Kidney (tissue), 13 donors: ENCODE measurements at regions not wholly inside any gene's neighbourhood (a gene's known extent, or its start where the extent isn't known, plus 50 kb on each side); places are given as distances from the start of the nearest gene placed in this dataset.

Source experiments
- DNase-seq, 5 donors: peaks; one replicate each; pipeline ENCODE4 v3.0.0-alpha.2; 2013 to 2020
- FAIRE-seq: peaks from 2 replicates; lab custom pipeline; 2012; peaks lifted over from hg19 to GRCh38; lab: Jason Lieb, UNC
- H3K27ac ChIP-seq, 2 donors: one replicate each; pipeline ENCODE4 v1.7.0; 2013; ENCODE audit warnings: low read depth in 2 of 2, low read length in 2 of 2, inconsistent platforms in 1 of 2
- H3K27me3 ChIP-seq: one replicate; pipeline ENCODE4 v1.7.1; 2013; ENCODE audit warnings: low read length, inconsistent platforms; ENCODE audit not compliant: control insufficient read depth, insufficient read depth
- H3K36me3 ChIP-seq, 3 donors: one replicate each; pipeline versions ENCODE4 v1.7.0 to v1.7.1; 2013; ENCODE audit warnings: low read length in 3 of 3, control low read depth in 1 of 3, inconsistent platforms in 1 of 3; ENCODE audit not compliant: insufficient read depth in 3 of 3, control insufficient read depth in 2 of 3
- H3K4me1 ChIP-seq, 3 donors: one replicate each; pipeline versions ENCODE4 v1.7.0 to v1.7.1; 2013; ENCODE audit warnings: low read length in 3 of 3, inconsistent platforms in 1 of 3, low read depth in 1 of 3; ENCODE audit not compliant: control insufficient read depth in 2 of 3, insufficient read depth in 2 of 3
- H3K4me3 ChIP-seq, 3 donors: one replicate each; pipeline versions ENCODE4 v1.7.0 to v1.8.1; 2013; ENCODE audit warnings: low read length in 3 of 3, control low read depth in 1 of 3, inconsistent platforms in 1 of 3
- H3K9ac ChIP-seq, 3 donors: one replicate each; pipeline versions ENCODE4 v1.7.0 to v1.7.1; 2013; ENCODE audit warnings: low read length in 3 of 3, control low read depth in 1 of 3, inconsistent platforms in 1 of 3
- H3K9me3 ChIP-seq, 3 donors: one replicate each; pipeline versions ENCODE4 v1.7.0 to v1.7.1; 2013; ENCODE audit warnings: low read length in 3 of 3, control low read depth in 1 of 3, inconsistent platforms in 1 of 3; ENCODE audit not compliant: control insufficient read depth in 2 of 3, insufficient read depth in 1 of 3
- CTCF ChIP-seq: IDR thresholded peaks from 3 replicates; pipeline ENCODE4 v1.5.1; 2012; ENCODE audit warnings: mild to moderate bottlenecking, moderate library complexity, borderline replicate concordance; ENCODE audit not compliant: insufficient read depth; ENCODE audit errors: extremely low read depth
- intact Hi-C: fragments of 100-400 bp; cut with DNase I; formaldehyde crosslinking; loops from one replicate; pipeline ENCODE4 v1.11.1; 2022
- donor health status: control.
- donor health status: control.
- donor health status: control.
- donor health status: control.
- donor health status: control.
- donor health status: DM: yes; HTN: yes; CAD: no.
- donor health status: Normal renal cell carcinoma (clear cell type).

DNA sequence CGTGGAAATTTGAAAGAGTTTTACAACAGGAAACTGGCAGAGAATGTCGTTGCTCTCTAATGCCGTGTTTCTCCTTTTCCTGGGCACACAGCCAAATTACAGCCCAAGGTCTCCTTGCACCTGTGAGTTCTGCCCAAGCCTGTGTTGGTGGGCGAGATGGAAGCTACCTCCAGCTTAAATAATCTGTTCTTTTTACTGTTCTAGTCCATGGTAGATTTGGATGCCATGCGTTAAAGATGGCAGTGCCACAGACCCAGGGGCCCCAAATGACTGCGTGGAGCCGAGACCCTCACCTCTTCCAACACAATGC, 92.6 kb upstream of the IRX4 start:
- FAIRE-seq = no peak
- intact Hi-C loops = no loop called here
- Histone ChIP-seq H3K27ac (no peak overlapping the region), H3K36me3 (no peaks in the 10 kb centered on the region), H3K4me3 (no peak overlapping the region), H3K9me3 (no peaks in the 10 kb centered on the region), H3K27me3 (no peaks in the 10 kb centered on the region), H3K9ac (no peak overlapping the region), H3K4me1 (no peaks in the 10 kb centered on the region)
- peak in 1 of 5 donors; percentile 3 for DNase-seq
- no peak for TF ChIP-seq CTCF

DNA sequence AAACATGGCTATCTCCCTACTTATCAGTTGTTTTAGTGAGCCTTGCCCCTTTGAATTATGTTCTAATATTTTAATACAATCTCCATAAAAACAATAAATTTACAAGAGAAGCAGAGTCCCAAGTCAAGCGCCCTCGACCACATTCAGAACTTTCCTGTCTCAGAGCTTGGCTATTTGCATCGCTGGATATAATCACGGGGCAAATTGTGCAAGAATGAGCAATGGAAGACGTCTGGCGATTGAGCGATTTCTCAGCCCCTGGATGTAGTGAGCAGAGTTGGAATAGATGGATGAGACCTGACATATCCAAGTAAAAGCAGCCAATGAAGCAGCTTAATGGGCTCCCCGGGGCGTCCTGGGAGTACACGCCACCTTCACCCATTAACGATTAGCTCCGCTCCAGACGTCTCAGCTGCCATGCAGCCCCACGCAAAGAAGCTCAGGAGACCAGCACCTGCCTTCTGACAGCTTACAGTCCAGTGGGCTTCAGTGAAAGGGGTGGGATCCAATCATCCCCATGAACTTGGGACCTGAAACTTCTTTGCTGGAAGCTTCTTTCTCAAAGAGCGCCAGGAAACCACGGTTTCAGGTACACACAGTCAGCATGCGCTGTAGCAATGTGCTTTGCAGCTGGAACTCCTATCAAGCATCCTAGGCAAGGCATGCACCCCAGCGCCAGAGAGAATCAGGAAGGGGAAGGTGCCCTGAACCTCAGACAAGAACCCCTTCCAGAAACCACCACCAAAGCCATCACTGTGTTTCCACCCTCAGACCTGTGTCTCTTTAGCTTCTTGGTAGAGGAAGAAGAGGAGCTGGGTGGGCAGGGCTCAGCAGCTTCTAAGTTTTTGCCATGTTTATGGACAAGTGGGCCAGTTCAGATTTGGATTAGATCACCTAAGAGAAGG, 92.0 kb upstream of the IRX4 start:
- Histone ChIP-seq H3K9ac (no peak overlapping the region), H3K36me3 (no peaks in the 10 kb centered on the region), H3K4me1 (no peaks in the 10 kb centered on the region), H3K27ac (no peak overlapping the region), H3K27me3 (no peaks in the 10 kb centered on the region), H3K9me3 (no peaks in the 10 kb centered on the region), H3K4me3 (no peak overlapping the region)
- no peak for TF ChIP-seq CTCF
- intact Hi-C loops = no loop called here
- no peak for FAIRE-seq
- no peak for DNase-seq

- Histone ChIP-seq H3K4me3 (no peak overlapping the region), H3K27ac (no peak overlapping the region)
These were observed 91.4 kb upstream of the IRX4 start for GRCh38 chr5:1974081-1974480.

More at GRCh38 chr5:1974081-1974480, 91.4 kb upstream of the IRX4 start:
- no peak for FAIRE-seq
- no peak for DNase-seq
- no peaks in the 10 kb centered on the region for H3K4me1 ChIP-seq
- no peak overlapping the region for H3K9ac ChIP-seq
- H3K27me3 ChIP-seq = no peaks in the 10 kb centered on the region
- H3K9me3 ChIP-seq = no peaks in the 10 kb centered on the region
- no peaks in the 10 kb centered on the region for H3K36me3 ChIP-seq
- intact Hi-C loops = no loop called here
- TF ChIP-seq CTCF = no peak
